ENCODE measurements at regions not wholly inside any gene's neighbourhood (a gene's known extent, or its start where the extent isn't known, plus 50 kb on each side); places are given as distances from the start of the nearest gene placed in this dataset.
A peak's percentile ranks its signal among the peaks of the same experiment; 100 is the strongest.

DNA sequence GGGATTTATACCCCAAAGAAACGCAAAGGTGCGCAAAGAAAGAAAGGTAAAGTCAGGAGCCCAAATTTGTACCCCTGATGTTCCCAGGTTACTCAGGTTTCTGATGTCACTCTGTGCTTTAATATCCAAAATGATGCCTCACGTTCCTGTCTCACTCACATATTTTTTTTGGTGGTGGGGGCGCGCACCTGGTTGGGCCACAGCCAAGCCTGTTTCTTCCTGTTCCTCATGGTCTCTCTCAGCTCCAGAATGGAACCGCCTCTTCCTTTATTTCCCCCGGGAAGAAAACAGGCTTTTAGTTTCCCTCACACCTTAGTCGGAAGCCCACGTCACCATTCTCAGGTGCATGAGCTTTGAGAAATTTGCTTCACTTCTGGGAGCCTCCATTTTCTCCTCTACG, 118.3 kb upstream of the BOD1 start:
- Histone ChIP-seq H3K4ac (ENCODE audit: low read depth, low read length) (no peak overlapping the region), H4K91ac (ENCODE audit: insufficient read length, low read depth, low read length) (no peak overlapping the region), H3T11ph (ENCODE audit: low read length) (no peak overlapping the region), H2BK15ac (ENCODE audit: low read depth, low read length) (no peak overlapping the region), H3K23ac (ENCODE audit: insufficient read length, low read depth, low read length) (no peak overlapping the region), H3K14ac (ENCODE audit: insufficient read depth, low read length) (no peak overlapping the region), H3K27ac (ENCODE audit: insufficient read length, low read depth, low read length) (no peak overlapping the region), H3K4me2 (ENCODE audit: insufficient read depth, insufficient read length, low read length) (no peak overlapping the region), H2AFZ (ENCODE audit: low read length) (no peak overlapping the region), H4K8ac (replicated peaks; ENCODE audit: insufficient read length, low read depth, low read length) (no peak overlapping the region), H3K23me2 (ENCODE audit: insufficient read length, low read depth, low read length, poor library complexity, severe bottlenecking) (no peaks in the 10 kb centered on the region), H3K56ac (ENCODE audit: insufficient read length, low read depth, low read length) (no peak overlapping the region), H3K27me3 (ENCODE audit: insufficient read depth, low read length) (no peaks in the 10 kb centered on the region), H3K9ac (ENCODE audit: extremely low read depth, insufficient read length, low read length) (no peak overlapping the region), H2BK12ac (ENCODE audit: insufficient read length, low read depth, low read length) (no peak overlapping the region), H3K18ac (ENCODE audit: insufficient read length, low read depth, low read length) (no peak overlapping the region), H3K79me1 (ENCODE audit: insufficient read depth, low read depth, low read length, poor library complexity, severe bottlenecking) (no peaks in the 10 kb centered on the region), H4K20me1 (ENCODE audit: control insufficient read depth, insufficient read depth, insufficient read length) (no peaks in the 10 kb centered on the region), H2BK120ac (ENCODE audit: low read depth, low read length, poor library complexity, severe bottlenecking) (no peak overlapping the region), H4K5ac (ENCODE audit: insufficient read length, low read depth, low read length) (no peak overlapping the region), H2BK20ac (ENCODE audit: low read depth, low read length, poor library complexity, severe bottlenecking) (no peak overlapping the region), H3K79me2 (ENCODE audit: insufficient read depth, low read length) (no peaks in the 10 kb centered on the region), H2BK5ac (ENCODE audit: insufficient read length, low read length) (no peak overlapping the region), H3K9me3 (ENCODE audit: control insufficient read depth, low read depth, low read length) (no peaks in the 10 kb centered on the region), H2AK5ac (ENCODE audit: insufficient read length, low read length) (no peak overlapping the region), H3K4me1 (ENCODE audit: insufficient read depth, low read length) (no peaks in the 10 kb centered on the region)
- no CpG with 5 or more reads among the region's 10 CpGs for WGBS (ENCODE audit: extremely low coverage, insufficient read length, low lambda C conversion rate)
- no peak for DNase-seq
- peaks cover 0 to 25% (median 5%) of the 10 kb centered on the region in 3 experiments; a peak in 5 of 7 replicates for H3K36me3 Mint-ChIP-seq (ENCODE audit: insufficient read depth in 1 of 3, low read depth in 3 of 3)
- no peak overlapping the region for H3K4me3 Mint-ChIP-seq
- H3K4me1 Mint-ChIP-seq, result peaks cover 11 to 18% of the 10 kb centered on the region in 2 experiments
- no peaks in the 10 kb centered on the region for H3K27me3 Mint-ChIP-seq (ENCODE audit: low read depth)
- peak overlapping the region in 1 of 3 experiments; percentile 86; a peak in 1 of 7 replicates for H3K27ac Mint-ChIP-seq
- TF ChIP-seq, protein P1, sequence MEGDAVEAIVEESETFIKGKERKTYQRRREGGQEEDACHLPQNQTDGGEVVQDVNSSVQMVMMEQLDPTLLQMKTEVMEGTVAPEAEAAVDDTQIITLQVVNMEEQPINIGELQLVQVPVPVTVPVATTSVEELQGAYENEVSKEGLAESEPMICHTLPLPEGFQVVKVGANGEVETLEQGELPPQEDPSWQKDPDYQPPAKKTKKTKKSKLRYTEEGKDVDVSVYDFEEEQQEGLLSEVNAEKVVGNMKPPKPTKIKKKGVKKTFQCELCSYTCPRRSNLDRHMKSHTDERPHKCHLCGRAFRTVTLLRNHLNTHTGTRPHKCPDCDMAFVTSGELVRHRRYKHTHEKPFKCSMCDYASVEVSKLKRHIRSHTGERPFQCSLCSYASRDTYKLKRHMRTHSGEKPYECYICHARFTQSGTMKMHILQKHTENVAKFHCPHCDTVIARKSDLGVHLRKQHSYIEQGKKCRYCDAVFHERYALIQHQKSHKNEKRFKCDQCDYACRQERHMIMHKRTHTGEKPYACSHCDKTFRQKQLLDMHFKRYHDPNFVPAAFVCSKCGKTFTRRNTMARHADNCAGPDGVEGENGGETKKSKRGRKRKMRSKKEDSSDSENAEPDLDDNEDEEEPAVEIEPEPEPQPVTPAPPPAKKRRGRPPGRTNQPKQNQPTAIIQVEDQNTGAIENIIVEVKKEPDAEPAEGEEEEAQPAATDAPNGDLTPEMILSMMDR (conservative IDR thresholded peaks at IDR 0.05), result no peak
- H3K9me3 Mint-ChIP-seq, result no peaks in the 10 kb centered on the region

All from H9 (cell line).